Naive thymus-derived CD4-positive, alpha-beta T cell (primary cell): ENCODE measurements at regions not wholly inside any gene's neighbourhood (a gene's known extent, or its start where the extent isn't known, plus 50 kb on each side); places are given as distances from the start of the nearest gene placed in this dataset.

ENCODE experiments used
- ATAC-seq: fragments of 150-1000 bp; cut with Tn5 transposase; 2 replicates; pipeline ENCODE4 v1.10.0; 2021; ENCODE audit warnings: mild to moderate bottlenecking, moderate library complexity
- CTCF ChIA-PET: fragments of 350-600 bp; sonication (Branson Sonifier 250); formaldehyde crosslinking; loops from one replicate; lab custom pipeline; 2021; ENCODE audit warnings: antibody characterized with exemption; lab: Charles Lee
- POLR2A ChIA-PET: fragments of 350-600 bp; sonication (Branson Sonifier 250); formaldehyde crosslinking; loops from one replicate; lab custom pipeline; 2021; ENCODE audit warnings: antibody characterized with exemption, inconsistent platforms; lab: Charles Lee
- DNase-seq, 9 donors: peaks; one replicate each; pipeline versions ENCODE4 v3.0.0 to v3.0.0-alpha.2; 2020 to 2022; ENCODE audit warnings: mixed read lengths in 1 of 9
- H3K27ac ChIP-seq: one replicate; pipeline ENCODE4 v1.7.0; 2013; ENCODE audit warnings: mild to moderate bottlenecking, low read depth, low read length, moderate library complexity
- H3K27me3 ChIP-seq, 2 donors: one replicate each; pipeline ENCODE4 v1.7.0; 2013; ENCODE audit warnings: low read length in 2 of 2, mild to moderate bottlenecking in 2 of 2, moderate library complexity in 2 of 2; ENCODE audit not compliant: control insufficient read depth in 2 of 2, insufficient read depth in 2 of 2
- H3K36me3 ChIP-seq, 3 experiments: 1 replicate in 2 of 3; 2 replicates in 1 of 3; pipeline ENCODE4 v1.7.0; 2013; ENCODE audit warnings: low read length in 3 of 3, mild to moderate bottlenecking in 3 of 3, moderate library complexity in 1 of 3; ENCODE audit not compliant: insufficient read depth in 3 of 3, control insufficient read depth in 2 of 3
- H3K4me1 ChIP-seq, 2 donors: one replicate each; pipeline ENCODE4 v1.7.0; 2013; ENCODE audit warnings: low read length in 2 of 2, mild to moderate bottlenecking in 2 of 2, moderate library complexity in 1 of 2; ENCODE audit not compliant: control insufficient read depth in 2 of 2, insufficient read depth in 2 of 2
- H3K4me3 ChIP-seq: 2 replicates; pipeline ENCODE4 v1.7.0; 2013; ENCODE audit warnings: mild to moderate bottlenecking, low read length
- H3K9me3 ChIP-seq, 3 experiments: 1 replicate in 2 of 3; 2 replicates in 1 of 3; pipeline ENCODE4 v1.7.0; 2013; ENCODE audit warnings: low read length in 3 of 3; ENCODE audit not compliant: control insufficient read depth in 2 of 3
- H3K27ac Mint-ChIP-seq, 9 donors: one replicate each; pipeline ENCODE4 v1.8.0; 2020 to 2022; ENCODE audit warnings: mixed read lengths in 9 of 9, mild to moderate bottlenecking in 8 of 9, moderate library complexity in 5 of 9, inconsistent platforms in 2 of 9
- H3K27me3 Mint-ChIP-seq, 5 donors: one replicate each; pipeline ENCODE4 v1.8.0; 2021 to 2022; ENCODE audit warnings: mixed read lengths in 5 of 5, mild to moderate bottlenecking in 1 of 5
- H3K36me3 Mint-ChIP-seq, 5 donors: one replicate each; pipeline ENCODE4 v1.8.0; 2020 to 2022; ENCODE audit warnings: mixed read lengths in 5 of 5, mild to moderate bottlenecking in 3 of 5, inconsistent platforms in 1 of 5
- H3K4me1 Mint-ChIP-seq, 7 donors: one replicate each; pipeline ENCODE4 v1.8.0; 2020 to 2022; ENCODE audit warnings: mixed read lengths in 7 of 7, mild to moderate bottlenecking in 3 of 7, inconsistent platforms in 1 of 7
- H3K4me3 Mint-ChIP-seq, 10 donors: one replicate each; pipeline ENCODE4 v1.8.0; 2020 to 2022; ENCODE audit warnings: mild to moderate bottlenecking in 10 of 10, mixed read lengths in 10 of 10, moderate library complexity in 6 of 10, inconsistent platforms in 2 of 10
- H3K9me3 Mint-ChIP-seq, 11 donors: one replicate each; pipeline ENCODE4 v1.8.0; 2020 to 2022; ENCODE audit warnings: mixed read lengths in 11 of 11, mild to moderate bottlenecking in 4 of 11, inconsistent platforms in 1 of 11, moderate library complexity in 1 of 11
- intact Hi-C, 2 donors: fragments of 100-400 bp; cut with micrococcal nuclease; formaldehyde crosslinking; loops; one replicate each; pipeline ENCODE4 v1.15.1; 2023

GRCh38 chr19:29303719-29304090 is 90.8 kb upstream of the UQCRFS1 start:
- Mint-ChIP-seq H3K36me3 (no peaks in the 10 kb centered on the region), H3K27me3 (peaks cover 2 to 47% (median 33%) of the 10 kb centered on the region in 5 donors), H3K4me1 (peaks cover 0 to 5% (median 0%) of the 10 kb centered on the region in 7 donors), H3K9me3 (peaks cover 0 to 3% (median 0%) of the 10 kb centered on the region in 11 donors), H3K4me3 (no peak overlapping the region), H3K27ac (peak overlapping the region in 1 of 9 donors; percentile 51)
- Histone ChIP-seq H3K27me3 (peaks cover 0 to 3% of the 10 kb centered on the region in 2 donors), H3K4me3 (no peak overlapping the region), H3K4me1 (peaks cover 0 to 7% of the 10 kb centered on the region in 2 donors), H3K36me3 (no peaks in the 10 kb centered on the region), H3K27ac (no peak overlapping the region), H3K9me3 (no peaks in the 10 kb centered on the region)
- CTCF ChIA-PET = no interaction called here
- intact Hi-C loops = no loop called here
- DNase-seq (no peak), ATAC-seq (no peak)
- POLR2A ChIA-PET = no interaction called here

- DNase-seq = no peak
- H3K27me3 ChIP-seq = peaks cover 0 to 3% of the 10 kb centered on the region in 2 donors
- H3K9me3 ChIP-seq = no peaks in the 10 kb centered on the region
- no peaks in the 10 kb centered on the region for H3K36me3 Mint-ChIP-seq
- POLR2A ChIA-PET = no interaction called here
- no peak overlapping the region for H3K4me3 Mint-ChIP-seq
- H3K4me3 ChIP-seq = no peak overlapping the region
- CTCF ChIA-PET = no interaction called here
- H3K27ac ChIP-seq = no peak overlapping the region
- ATAC-seq = no peak
- H3K4me1 Mint-ChIP-seq = peaks cover 0 to 5% (median 0%) of the 10 kb centered on the region in 7 donors
- H3K9me3 Mint-ChIP-seq = peaks cover 0 to 1% (median 0%) of the 10 kb centered on the region in 11 donors
- H3K27ac Mint-ChIP-seq = no peak overlapping the region
- H3K4me1 ChIP-seq = peaks cover 0 to 7% of the 10 kb centered on the region in 2 donors
- no peaks in the 10 kb centered on the region for H3K36me3 ChIP-seq
- peaks cover 5 to 60% (median 35%) of the 10 kb centered on the region in 5 donors for H3K27me3 Mint-ChIP-seq
- intact Hi-C loops = no loop called here
Measured at GRCh38 chr19:29305268-29305667, 92.3 kb upstream of the UQCRFS1 start.

GRCh38 chr19:29308977-29309590 is 96.1 kb upstream of the UQCRFS1 start:
- peaks cover 13 to 89% (median 41%) of the 10 kb centered on the region in 5 donors for H3K27me3 Mint-ChIP-seq
- H3K36me3 Mint-ChIP-seq = no peaks in the 10 kb centered on the region

GRCh38 chr19:29309637-29310036 is 96.7 kb upstream of the UQCRFS1 start:
- no peaks in the 10 kb centered on the region for H3K4me1 Mint-ChIP-seq
- no peak for DNase-seq
- no peaks in the 10 kb centered on the region for H3K9me3 ChIP-seq
- intact Hi-C loops = no loop called here
- peaks cover 13 to 86% (median 43%) of the 10 kb centered on the region in 5 donors for H3K27me3 Mint-ChIP-seq
- H3K27me3 ChIP-seq = peaks cover 0 to 3% of the 10 kb centered on the region in 2 donors
- no peaks in the 10 kb centered on the region for H3K36me3 Mint-ChIP-seq
- no peaks in the 10 kb centered on the region for H3K36me3 ChIP-seq
- peaks cover 0 to under 1% (median 0%) of the 10 kb centered on the region in 11 donors for H3K9me3 Mint-ChIP-seq
- ATAC-seq = no peak
- no peak overlapping the region for H3K4me3 ChIP-seq
- POLR2A ChIA-PET = no interaction called here
- H3K4me1 ChIP-seq = no peaks in the 10 kb centered on the region
- H3K27ac ChIP-seq = no peak overlapping the region
- no peak overlapping the region for H3K27ac Mint-ChIP-seq
- CTCF ChIA-PET = no interaction called here
- no peak overlapping the region for H3K4me3 Mint-ChIP-seq

More at GRCh38 chr19:29308977-29309590, 96.1 kb upstream of the UQCRFS1 start:
- Histone ChIP-seq H3K27ac (no peak overlapping the region), H3K36me3 (no peaks in the 10 kb centered on the region), H3K27me3 (peaks cover 0 to 3% of the 10 kb centered on the region in 2 donors), H3K4me1 (no peaks in the 10 kb centered on the region), H3K9me3 (no peaks in the 10 kb centered on the region), H3K4me3 (no peak overlapping the region)
- POLR2A ChIA-PET = no interaction called here
- H3K9me3 Mint-ChIP-seq = no peaks in the 10 kb centered on the region
- ATAC-seq = no peak
- intact Hi-C loops = no loop called here
- CTCF ChIA-PET = no interaction called here
- H3K4me3 Mint-ChIP-seq = no peak overlapping the region
- no peak overlapping the region for H3K27ac Mint-ChIP-seq
- DNase-seq = no peak
- no peaks in the 10 kb centered on the region for H3K4me1 Mint-ChIP-seq

GRCh38 chr19:29311191-29311790 is 98.3 kb upstream of the UQCRFS1 start:
- Histone ChIP-seq H3K4me1 (no peaks in the 10 kb centered on the region), H3K27me3 (no peaks in the 10 kb centered on the region), H3K27ac (no peak overlapping the region), H3K36me3 (no peaks in the 10 kb centered on the region), H3K4me3 (no peak overlapping the region), H3K9me3 (no peaks in the 10 kb centered on the region)
- Mint-ChIP-seq H3K4me1 (no peaks in the 10 kb centered on the region), H3K9me3 (peaks cover 0 to 3% (median 0%) of the 10 kb centered on the region in 11 donors), H3K4me3 (no peak overlapping the region), H3K27ac (no peak overlapping the region), H3K27me3 (peaks cover 11 to 89% (median 47%) of the 10 kb centered on the region in 5 donors), H3K36me3 (no peaks in the 10 kb centered on the region)
- intact Hi-C loops = no loop called here
- no peak for DNase-seq
- ATAC-seq = no peak
- POLR2A ChIA-PET = no interaction called here
- CTCF ChIA-PET = no interaction called here

GRCh38 chr19:29315556-29316190 is 102.7 kb upstream of the UQCRFS1 start:
- DNase-seq (no peak), ATAC-seq (no peak)
- intact Hi-C loops = no loop called here
- POLR2A ChIA-PET = no interaction called here
- H3K4me1 Mint-ChIP-seq = no peaks in the 10 kb centered on the region
- no peak overlapping the region for H3K27ac Mint-ChIP-seq
- H3K9me3 Mint-ChIP-seq = peaks cover 0 to 5% (median 0%) of the 10 kb centered on the region in 11 donors
- Histone ChIP-seq H3K27me3 (no peaks in the 10 kb centered on the region), H3K27ac (no peak overlapping the region), H3K36me3 (no peaks in the 10 kb centered on the region), H3K4me3 (no peak overlapping the region), H3K9me3 (no peaks in the 10 kb centered on the region), H3K4me1 (no peaks in the 10 kb centered on the region)
- no peak overlapping the region for H3K4me3 Mint-ChIP-seq
- peaks cover 8 to 70% (median 38%) of the 10 kb centered on the region in 5 donors for H3K27me3 Mint-ChIP-seq
- no peaks in the 10 kb centered on the region for H3K36me3 Mint-ChIP-seq
- CTCF ChIA-PET = no interaction called here
